HG02885 (cell line): ENCODE measurements at regions not wholly inside any gene's neighbourhood (a gene's known extent, or its start where the extent isn't known, plus 50 kb on each side); places are given as distances from the start of the nearest gene placed in this dataset.
"Not testable (repeated sequence)": the region's sequence is repeated elsewhere in the genome, so short reads cannot be mapped to it uniquely, and the experiment has no call there.

Source experiments
- ATAC-seq: cut with Tn5 transposase; IDR thresholded peaks from one replicate; pipeline ENCODE4 v1.9.1; 2021; ENCODE audit warnings: mild to moderate bottlenecking; ENCODE audit not compliant: unreplicated experiment, poor library complexity

- ATAC-seq: no peak
Observed at GRCh38 chr9:126162611-126163381, 163.8 kb upstream of the MVB12B start.

GRCh38 chr9:126164796-126165525 is 161.7 kb upstream of the MVB12B start:
- no peak for ATAC-seq

DNA sequence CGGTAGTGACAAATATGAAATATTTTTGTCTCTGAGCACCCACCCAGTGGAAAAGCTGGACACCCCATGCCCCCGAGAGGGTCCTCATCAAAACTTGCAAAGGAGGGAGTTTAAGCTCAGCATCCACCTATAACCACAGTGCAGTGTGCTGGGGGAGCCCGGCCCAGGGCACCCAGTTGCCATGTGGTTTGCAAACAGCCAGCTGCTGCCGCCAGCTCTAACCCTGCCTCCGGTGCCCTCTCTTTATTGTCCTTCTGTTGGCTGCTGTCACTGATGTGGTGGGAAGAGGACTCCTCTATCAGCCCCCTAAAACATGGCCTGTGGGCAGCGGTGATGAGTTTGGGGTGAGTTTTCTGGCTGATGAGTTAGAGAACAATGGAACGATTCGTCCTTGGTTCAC is 160.9 kb upstream of the MVB12B start:
- ATAC-seq: no peak

DNA sequence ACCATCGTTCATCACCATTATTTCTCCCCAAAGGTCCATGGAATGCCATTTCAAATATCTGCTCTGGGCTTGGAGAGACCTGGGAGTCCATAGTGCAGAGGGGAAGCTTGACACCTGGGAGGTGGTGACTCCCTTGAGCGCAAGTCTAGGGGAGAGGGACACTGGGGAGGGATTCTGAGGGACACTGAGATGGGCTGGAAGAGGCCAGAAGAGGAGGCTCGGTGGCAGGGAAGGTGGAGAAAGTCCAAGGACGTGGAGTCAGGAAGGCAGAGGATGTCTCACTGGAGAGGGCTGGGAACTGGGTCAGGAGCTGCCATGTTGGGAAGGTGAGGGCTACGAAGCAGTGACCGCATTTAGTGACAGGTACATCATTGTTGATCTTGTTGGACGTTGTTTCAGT is 160.3 kb upstream of the MVB12B start:
- ATAC-seq: no peak

DNA sequence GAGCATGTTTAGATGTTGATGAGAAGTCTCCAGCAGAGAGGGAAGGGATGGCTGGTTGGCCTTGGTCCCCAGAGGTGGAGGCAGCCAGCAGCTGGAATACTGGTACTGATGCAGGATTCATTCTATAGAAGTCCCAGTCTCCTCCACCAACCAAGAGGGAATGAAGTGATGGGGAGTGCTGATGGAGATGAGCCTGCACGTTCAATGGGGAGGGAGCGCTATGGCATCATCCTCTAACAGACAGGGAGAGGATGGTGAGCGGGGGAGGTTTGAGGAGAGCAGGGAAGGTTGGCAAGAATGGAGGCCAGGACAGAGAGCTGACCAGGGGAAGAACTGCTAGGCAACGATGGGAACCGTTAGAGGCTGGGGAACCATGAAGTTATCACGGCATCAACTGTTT is 159.8 kb upstream of the MVB12B start:
- no peak for ATAC-seq

GRCh38 chr9:126169736-126170135 is 156.9 kb upstream of the MVB12B start:
- no peak for ATAC-seq

GRCh38 chr9:126170286-126170823 is 156.3 kb upstream of the MVB12B start:
- ATAC-seq: no peak

GRCh38 chr9:126171641-126172040 is 155.0 kb upstream of the MVB12B start:
- no peak for ATAC-seq

- no peak for ATAC-seq
Observed at GRCh38 chr9:126173401-126173800, 153.2 kb upstream of the MVB12B start.

DNA sequence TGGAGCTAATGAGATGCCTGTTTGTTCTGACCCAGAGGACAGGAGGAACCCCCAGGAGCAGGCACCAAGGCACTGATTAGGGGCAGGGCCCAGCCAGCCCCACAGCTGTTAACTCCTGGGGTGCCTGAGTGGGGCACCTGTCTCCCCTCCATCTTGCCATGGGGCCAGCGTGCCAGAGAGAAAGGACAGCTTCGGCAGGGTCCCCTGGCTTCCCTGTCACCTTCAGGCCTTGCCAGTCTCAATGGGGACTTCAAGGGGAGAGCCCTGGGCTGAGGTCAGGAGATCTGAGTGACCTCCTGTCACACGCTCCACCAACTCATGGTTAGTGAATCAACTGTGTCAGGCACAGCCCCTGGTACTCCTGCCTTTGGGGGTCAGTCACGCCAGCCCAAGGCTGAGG is 152.7 kb upstream of the MVB12B start:
- no peak for ATAC-seq

DNA sequence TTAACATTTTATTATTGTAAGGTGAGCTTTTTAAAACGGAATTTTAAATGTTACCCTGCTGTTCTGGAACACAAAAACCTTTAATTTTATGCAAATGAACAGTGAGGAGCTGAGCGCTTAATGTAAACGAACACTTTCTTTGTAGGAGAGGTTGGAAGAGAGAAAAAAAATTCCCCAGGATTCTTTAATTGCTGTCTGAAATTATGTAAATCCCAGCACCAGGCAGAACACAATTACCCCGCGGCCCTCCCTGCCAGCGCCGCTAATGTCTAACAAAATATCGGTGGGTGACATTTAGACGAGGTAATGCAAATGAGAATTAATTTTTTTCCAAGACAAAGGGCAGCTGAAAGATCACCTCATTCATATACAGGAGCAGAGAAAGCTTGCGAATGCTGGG is 143.4 kb upstream of the MVB12B start:
- no peak for ATAC-seq

DNA sequence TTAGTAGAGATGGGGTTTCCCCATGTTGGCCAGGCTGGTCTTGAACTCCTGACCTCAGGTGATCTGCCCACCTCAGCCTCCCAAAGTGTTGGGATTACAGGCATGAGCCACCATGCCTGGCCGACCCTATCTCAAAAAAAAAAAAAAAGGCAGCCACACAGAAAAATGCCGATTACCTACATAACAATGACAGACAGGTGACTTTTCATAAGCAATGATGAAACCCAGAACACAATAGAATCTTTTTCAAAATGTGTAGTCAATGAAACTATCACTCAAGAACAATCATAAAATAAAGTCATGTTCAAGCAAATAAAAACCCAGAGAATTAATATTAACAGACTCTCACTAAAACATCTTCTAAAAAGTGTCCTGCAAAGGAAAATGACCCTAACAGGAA is 135.6 kb upstream of the MVB12B start:
- not testable (repeated sequence) for ATAC-seq

- no peak for ATAC-seq
Observed at GRCh38 chr9:126198854-126199253, 127.8 kb upstream of the MVB12B start.

GRCh38 chr9:126203313-126203712 is 123.3 kb upstream of the MVB12B start:
- ATAC-seq: no peak

DNA sequence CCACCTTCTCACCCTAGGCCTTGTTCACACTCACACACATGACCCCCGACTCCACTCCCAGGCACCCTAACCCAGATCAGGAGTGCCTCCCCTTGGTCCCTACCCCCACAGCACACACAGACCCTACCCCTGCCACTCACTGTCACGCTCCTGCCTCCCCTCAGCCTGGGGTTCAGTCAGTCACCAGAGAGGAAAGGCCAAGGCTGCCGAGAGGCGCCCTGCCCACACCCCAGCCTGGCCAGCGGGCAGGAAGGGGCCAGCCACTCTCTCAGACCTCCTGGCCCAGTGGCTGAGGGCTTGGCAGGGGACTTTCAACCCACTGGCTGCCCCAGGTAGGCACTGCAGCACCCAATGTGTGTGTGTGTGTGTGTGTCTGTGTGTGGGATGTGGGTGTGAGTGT is 122.4 kb upstream of the MVB12B start:
- no peak for ATAC-seq

DNA sequence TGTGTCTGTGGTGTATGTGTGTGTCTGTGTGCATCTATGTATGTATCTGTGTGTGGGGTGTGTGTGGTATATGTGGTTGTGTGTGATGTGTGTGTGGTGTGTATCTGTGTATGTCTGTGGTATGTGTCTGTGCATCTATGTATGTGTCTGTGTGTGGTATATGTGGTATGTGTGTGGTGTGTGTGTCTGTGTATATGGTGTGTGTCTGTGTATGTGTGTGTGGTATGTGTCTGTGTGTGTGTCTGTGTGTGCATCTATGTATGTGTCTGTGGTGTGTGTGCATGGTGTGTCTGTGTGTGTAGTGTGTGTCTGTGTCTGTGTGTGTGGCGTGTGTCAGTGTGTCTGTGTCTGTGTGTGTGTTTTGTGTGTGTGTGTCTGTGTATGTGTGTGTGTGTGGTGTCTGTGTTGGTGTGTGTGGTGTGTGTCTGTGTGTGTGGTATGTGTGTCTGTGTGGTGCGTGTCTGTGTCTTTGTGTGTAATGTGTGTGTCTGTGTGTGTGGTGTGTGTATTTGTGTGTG is 121.9 kb upstream of the MVB12B start:
- no peak for ATAC-seq

- no peak for ATAC-seq
Observed at GRCh38 chr9:126205265-126205664, 121.4 kb upstream of the MVB12B start.

- ATAC-seq: no peak
Observed at GRCh38 chr9:126205845-126206498, 120.7 kb upstream of the MVB12B start.

DNA sequence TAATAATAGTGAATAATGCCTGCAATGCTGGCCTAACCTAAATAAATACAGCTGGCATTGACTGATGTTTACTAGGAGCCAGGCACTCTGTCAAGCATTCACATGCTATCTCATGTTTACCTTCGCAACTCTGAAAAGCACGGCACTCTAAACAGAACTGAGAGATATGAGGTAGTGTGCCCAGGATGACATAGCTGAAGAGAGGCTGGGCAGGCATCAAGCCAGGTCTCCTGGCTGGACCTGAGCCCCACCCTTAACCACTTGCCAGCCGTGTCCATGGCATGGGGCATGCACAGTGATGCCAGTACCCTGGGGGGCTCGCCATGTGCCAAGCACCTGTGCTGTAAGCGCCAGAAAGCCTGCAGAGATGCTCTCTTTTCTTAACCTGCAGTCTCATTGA is 119.4 kb upstream of the MVB12B start:
- ATAC-seq: no peak

GRCh38 chr9:126208216-126208758 is 118.3 kb upstream of the MVB12B start:
- ATAC-seq: no peak
